GM21529 (cell line): ENCODE measurements at regions not wholly inside any gene's neighbourhood (a gene's known extent, or its start where the extent isn't known, plus 50 kb on each side); places are given as distances from the start of the nearest gene placed in this dataset.

Experiments
- ATAC-seq: cut with Tn5 transposase; IDR thresholded peaks from one replicate; pipeline ENCODE4 v1.9.1; 2021; ENCODE audit not compliant: unreplicated experiment

- no peak for ATAC-seq
Measured at GRCh38 chr13:75913925-75914324, 277.8 kb downstream of the LMO7 start.

- ATAC-seq: no peak
Measured at GRCh38 chr13:75910591-75910990, 274.5 kb downstream of the LMO7 start.
